ENCODE measurements at regions not wholly inside any gene's neighbourhood (a gene's known extent, or its start where the extent isn't known, plus 50 kb on each side); places are given as distances from the start of the nearest gene placed in this dataset.

- no peak for DNase-seq (ENCODE audit: low read depth in 1 of 2, low spot score in 1 of 2)
These were observed 994.0 kb upstream of the FAT3 start for GRCh38 chr11:91230647-91231046.

GRCh38 chr11:91222830-91223229, 1000.0 kb upstream of the CHORDC1 start:
- Histone ChIP-seq H3K27ac (replicated peaks) (no peak overlapping the region), H3K27me3 (ENCODE audit: insufficient read depth, poor library complexity, severe bottlenecking) (no peaks in the 10 kb centered on the region), H3K4me3 (replicated peaks; ENCODE audit: insufficient read depth, low read length) (no peak overlapping the region)
- TF ChIP-seq POLR2AphosphoS5 (IDR thresholded peaks at IDR 0.05; ENCODE audit: low read depth) (no peak), REST (IDR thresholded peaks at IDR 0.05; ENCODE audit: insufficient replicate concordance, low read depth) (no peak), GABPA (IDR thresholded peaks at IDR 0.05; ENCODE audit: low read depth) (no peak), CTCF (IDR thresholded peaks at IDR 0.05; ENCODE audit: insufficient read depth, low read length) (no peak), SPI1 (IDR thresholded peaks at IDR 0.05; ENCODE audit: borderline replicate concordance, low read depth) (no peak)
- no peak for DNase-seq (ENCODE audit: low read depth in 1 of 2, low spot score in 1 of 2)

More at GRCh38 chr11:91230647-91231046, 994.0 kb upstream of the FAT3 start:
- no peaks in the 10 kb centered on the region for H3K27me3 ChIP-seq (ENCODE audit: insufficient read depth, poor library complexity, severe bottlenecking)
- no peak overlapping the region for H3K27ac ChIP-seq (replicated peaks)
- no peak overlapping the region for H3K4me3 ChIP-seq (replicated peaks; ENCODE audit: insufficient read depth, low read length)
- no peak for TF ChIP-seq GABPA (IDR thresholded peaks at IDR 0.05; ENCODE audit: low read depth)
- TF ChIP-seq REST (IDR thresholded peaks at IDR 0.05; ENCODE audit: insufficient replicate concordance, low read depth): no peak

- no peak overlapping the region for H3K27ac ChIP-seq (replicated peaks)
- no peaks in the 10 kb centered on the region for H3K27me3 ChIP-seq (ENCODE audit: insufficient read depth, poor library complexity, severe bottlenecking)
- no peak for DNase-seq (ENCODE audit: low read depth in 1 of 2, low spot score in 1 of 2)
- H3K4me3 ChIP-seq (replicated peaks; ENCODE audit: insufficient read depth, low read length): no peak overlapping the region
- TF ChIP-seq POLR2AphosphoS5 (IDR thresholded peaks at IDR 0.05; ENCODE audit: low read depth): no peak
- TF ChIP-seq CTCF (IDR thresholded peaks at IDR 0.05; ENCODE audit: insufficient read depth, low read length): no peak
- TF ChIP-seq GABPA (IDR thresholded peaks at IDR 0.05; ENCODE audit: low read depth): no peak
- no peak for TF ChIP-seq SPI1 (IDR thresholded peaks at IDR 0.05; ENCODE audit: borderline replicate concordance, low read depth)
- no peak for TF ChIP-seq REST (IDR thresholded peaks at IDR 0.05; ENCODE audit: insufficient replicate concordance, low read depth)
These were observed 997.8 kb upstream of the CHORDC1 start for GRCh38 chr11:91220476-91221202.
